Keratinocyte (primary cell): ENCODE measurements at regions not wholly inside any gene's neighbourhood (a gene's known extent, or its start where the extent isn't known, plus 50 kb on each side); places are given as distances from the start of the nearest gene placed in this dataset.

Source experiments
- DNase-seq: peaks from one replicate; pipeline ENCODE4 v3.0.0-alpha.2; 2011; ENCODE audit warnings: low read depth, missing footprints, low spot score
- FAIRE-seq: peaks from 2 replicates; lab custom pipeline; 2011; peaks lifted over from hg19 to GRCh38; lab: Jason Lieb, UNC
- H2AFZ ChIP-seq: 2 replicates; pipeline ENCODE4 v1.6.0; 2012; ENCODE audit warnings: low read length, control low read depth, inconsistent platforms; ENCODE audit not compliant: control insufficient read depth
- H3K27ac ChIP-seq: 2 replicates; pipeline ENCODE4 v1.5.1; 2011; ENCODE audit warnings: low read length; ENCODE audit not compliant: control insufficient read depth, insufficient read depth
- H3K27me3 ChIP-seq: 3 replicates; pipeline ENCODE4 v1.6.0; 2011; ENCODE audit warnings: low read length; ENCODE audit not compliant: control insufficient read depth, insufficient read depth; ENCODE audit errors: extremely low read depth
- H3K36me3 ChIP-seq, 2 experiments: 2 replicates in 1 of 2; 3 replicates in 1 of 2; pipeline ENCODE4 v1.5.1; 2011; ENCODE audit warnings: low read length in 2 of 2, mild to moderate bottlenecking in 1 of 2; ENCODE audit not compliant: control insufficient read depth in 2 of 2, insufficient read depth in 2 of 2; ENCODE audit errors: extremely low read depth in 1 of 2
- H3K4me1 ChIP-seq: 3 replicates; pipeline ENCODE4 v1.5.1; 2011; ENCODE audit warnings: low read length; ENCODE audit not compliant: control insufficient read depth, insufficient read depth; ENCODE audit errors: extremely low read depth
- H3K4me2 ChIP-seq: 3 replicates; pipeline ENCODE4 v1.6.0; 2011; ENCODE audit warnings: low read depth, low read length; ENCODE audit not compliant: control insufficient read depth, insufficient read depth; ENCODE audit errors: extremely low read depth
- H3K4me3 ChIP-seq, 3 experiments: fragments of 200-600 bp in 1 of 3; sonication (generic) in 1 of 3; 2 replicates in 2 of 3; 3 replicates in 1 of 3; pipeline ENCODE4 v1.5.1; 2011 to 2016; ENCODE audit warnings: low read length in 3 of 3, mild to moderate bottlenecking in 3 of 3, control low read depth in 2 of 3, inconsistent platforms in 1 of 3, low read depth in 1 of 3, mixed read lengths in 1 of 3, mixed run types in 1 of 3, moderate library complexity in 1 of 3; ENCODE audit not compliant: control insufficient read depth in 2 of 3, insufficient read depth in 2 of 3; ENCODE audit errors: extremely low read depth in 1 of 3
- H3K79me2 ChIP-seq: 2 replicates; pipeline ENCODE4 v1.6.0; 2012; ENCODE audit warnings: low read length; ENCODE audit not compliant: control insufficient read depth, insufficient read depth
- H3K9ac ChIP-seq: 3 replicates; pipeline ENCODE4 v1.6.0; 2011; ENCODE audit warnings: low read length; ENCODE audit not compliant: control insufficient read depth, insufficient read depth; ENCODE audit errors: extremely low read depth
- H3K9me1 ChIP-seq: 3 replicates; pipeline ENCODE4 v1.6.0; 2011; ENCODE audit warnings: low read length; ENCODE audit not compliant: control insufficient read depth, insufficient read depth; ENCODE audit errors: extremely low read depth
- H3K9me3 ChIP-seq: 2 replicates; pipeline ENCODE4 v1.5.1; 2012; ENCODE audit warnings: low read depth, low read length; ENCODE audit not compliant: control insufficient read depth
- H4K20me1 ChIP-seq: 3 replicates; pipeline ENCODE4 v1.6.0; 2011; ENCODE audit warnings: low read length; ENCODE audit not compliant: control insufficient read depth, insufficient read depth; ENCODE audit errors: extremely low read depth
- EZH2 ChIP-seq: IDR thresholded peaks from one replicate; pipeline ENCODE4 v1.6.1; 2012; ENCODE audit warnings: inconsistent platforms, mild to moderate bottlenecking, low read length, moderate library complexity
- dilution Hi-C: fragments of 300-500 bp; cut with MboI; formaldehyde crosslinking; loops from one replicate; pipeline ENCODE4 v1.7.0; 2020; ENCODE audit warnings: low sequenced_read_pairs; ENCODE audit not compliant: extremely low pct_ligation_motif_present
- TF ChIP-seq, protein P1 (sequence below), 3 experiments: IDR thresholded peaks in 1 of 3; conservative IDR thresholded peaks in 1 of 3; optimal IDR thresholded peaks in 1 of 3; 2 replicates in 2 of 3; 3 replicates in 1 of 3; pipeline versions ENCODE3 to v1.5.1; 2011; ENCODE audit warnings: low read length in 3 of 3, mild to moderate bottlenecking in 3 of 3, moderate library complexity in 2 of 3, control low read depth in 1 of 3, inconsistent platforms in 1 of 3; ENCODE audit not compliant: insufficient read depth in 2 of 3; ENCODE audit errors: extremely low read depth in 1 of 3

DNA sequence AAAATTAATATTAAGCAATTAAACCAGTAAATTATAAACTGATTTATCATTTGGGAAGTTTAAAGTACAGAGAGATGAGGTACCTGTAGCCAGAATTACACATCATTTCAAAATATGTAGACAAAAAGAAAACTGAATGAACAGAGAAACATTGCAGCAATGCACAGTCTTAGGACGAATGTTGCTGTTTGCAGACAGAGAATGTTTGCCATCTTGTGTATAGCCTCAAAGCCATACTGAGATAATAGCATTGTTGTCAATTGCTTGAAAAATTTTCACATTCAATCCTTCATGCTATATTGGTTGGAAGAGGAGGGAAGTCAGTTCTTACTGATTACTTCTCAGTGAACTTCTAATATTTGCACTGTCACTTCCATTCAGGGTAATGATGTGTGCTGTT, 326.2 kb downstream of the PRR16 start:
- Histone ChIP-seq H3K9me3 (no peaks in the 10 kb centered on the region), H3K9ac (no peak overlapping the region), H3K4me3 (no peak overlapping the region), H3K9me1 (no peaks in the 10 kb centered on the region), H3K27ac (no peak overlapping the region), H3K4me1 (no peaks in the 10 kb centered on the region), H3K36me3 (no peaks in the 10 kb centered on the region), H3K79me2 (no peaks in the 10 kb centered on the region), H3K27me3 (no peaks in the 10 kb centered on the region), H2AFZ (no peak overlapping the region), H4K20me1 (no peaks in the 10 kb centered on the region), H3K4me2 (no peak overlapping the region)
- dilution Hi-C loops, result no loop called here
- FAIRE-seq (no peak), DNase-seq (no peak)
- TF ChIP-seq, protein P1, sequence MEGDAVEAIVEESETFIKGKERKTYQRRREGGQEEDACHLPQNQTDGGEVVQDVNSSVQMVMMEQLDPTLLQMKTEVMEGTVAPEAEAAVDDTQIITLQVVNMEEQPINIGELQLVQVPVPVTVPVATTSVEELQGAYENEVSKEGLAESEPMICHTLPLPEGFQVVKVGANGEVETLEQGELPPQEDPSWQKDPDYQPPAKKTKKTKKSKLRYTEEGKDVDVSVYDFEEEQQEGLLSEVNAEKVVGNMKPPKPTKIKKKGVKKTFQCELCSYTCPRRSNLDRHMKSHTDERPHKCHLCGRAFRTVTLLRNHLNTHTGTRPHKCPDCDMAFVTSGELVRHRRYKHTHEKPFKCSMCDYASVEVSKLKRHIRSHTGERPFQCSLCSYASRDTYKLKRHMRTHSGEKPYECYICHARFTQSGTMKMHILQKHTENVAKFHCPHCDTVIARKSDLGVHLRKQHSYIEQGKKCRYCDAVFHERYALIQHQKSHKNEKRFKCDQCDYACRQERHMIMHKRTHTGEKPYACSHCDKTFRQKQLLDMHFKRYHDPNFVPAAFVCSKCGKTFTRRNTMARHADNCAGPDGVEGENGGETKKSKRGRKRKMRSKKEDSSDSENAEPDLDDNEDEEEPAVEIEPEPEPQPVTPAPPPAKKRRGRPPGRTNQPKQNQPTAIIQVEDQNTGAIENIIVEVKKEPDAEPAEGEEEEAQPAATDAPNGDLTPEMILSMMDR (optimal IDR thresholded peaks at IDR 0.05 in 1 of 3, IDR thresholded peaks at IDR 0.05 in 1 of 3, conservative IDR thresholded peaks at IDR 0.05 in 1 of 3; ENCODE audit: extremely low read depth in 1 of 3, insufficient read depth in 2 of 3, low read length in 3 of 3), result no peak
- TF ChIP-seq EZH2, result no peak

DNA sequence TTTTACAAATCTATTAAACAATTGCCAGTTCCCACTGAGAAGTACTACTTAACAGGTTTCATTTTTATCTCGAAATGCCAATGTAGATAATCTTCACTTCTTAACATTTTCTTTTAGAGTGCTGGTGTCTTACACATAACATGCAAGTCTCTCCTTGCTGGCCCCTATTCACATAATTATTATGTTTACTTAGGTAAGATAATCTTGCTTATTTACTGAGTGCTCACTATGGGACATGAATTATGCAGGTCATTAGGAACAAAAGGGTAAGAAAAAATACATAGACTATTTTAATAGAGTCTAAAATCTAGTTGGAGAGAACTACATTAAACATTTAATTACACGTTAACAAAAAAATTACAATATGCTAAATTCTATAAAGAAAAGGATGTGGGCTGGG, 328.4 kb downstream of the PRR16 start:
- H3K4me3 ChIP-seq, result no peak overlapping the region
- H3K9me3 ChIP-seq, result no peaks in the 10 kb centered on the region
- TF ChIP-seq EZH2, result no peak
- TF ChIP-seq, protein P1 (optimal IDR thresholded peaks at IDR 0.05 in 1 of 3, IDR thresholded peaks at IDR 0.05 in 1 of 3, conservative IDR thresholded peaks at IDR 0.05 in 1 of 3; ENCODE audit: extremely low read depth in 1 of 3, insufficient read depth in 2 of 3, low read length in 3 of 3), result no peak
- no peak overlapping the region for H2AFZ ChIP-seq
- dilution Hi-C loops, result no loop called here
- no peaks in the 10 kb centered on the region for H4K20me1 ChIP-seq
- H3K79me2 ChIP-seq, result no peaks in the 10 kb centered on the region
- DNase-seq (no peak), FAIRE-seq (no peak)
- no peaks in the 10 kb centered on the region for H3K27me3 ChIP-seq
- H3K36me3 ChIP-seq, result no peaks in the 10 kb centered on the region
- H3K9ac ChIP-seq, result no peak overlapping the region
- no peak overlapping the region for H3K4me2 ChIP-seq
- no peaks in the 10 kb centered on the region for H3K9me1 ChIP-seq
- no peak overlapping the region for H3K27ac ChIP-seq
- no peaks in the 10 kb centered on the region for H3K4me1 ChIP-seq
